Testis (tissue), 2 donors: ENCODE measurements at regions not wholly inside any gene's neighbourhood (a gene's known extent, or its start where the extent isn't known, plus 50 kb on each side); places are given as distances from the start of the nearest gene placed in this dataset.

Source experiments
- DNase-seq: peaks from one replicate; pipeline ENCODE4 v3.0.0-alpha.2; 2019
- H3K27ac ChIP-seq, 2 donors: fragments of 200-600 bp; sonication (generic); one replicate each; pipeline ENCODE4 v1.5.1; 2019
- H3K27me3 ChIP-seq: fragments of 200-600 bp; sonication (generic); one replicate; pipeline ENCODE4 v1.5.1; 2019
- H3K36me3 ChIP-seq: fragments of 200-600 bp; sonication (generic); one replicate; pipeline ENCODE4 v1.5.1; 2017; ENCODE audit warnings: low read depth; ENCODE audit errors: missing control alignments
- H3K4me1 ChIP-seq: fragments of 200-600 bp; sonication (generic); one replicate; pipeline ENCODE4 v1.5.1; 2019
- H3K4me3 ChIP-seq, 2 donors: fragments of 200-600 bp; sonication (generic); one replicate each; pipeline ENCODE4 v1.5.1; 2017 to 2019
- H3K9me3 ChIP-seq: fragments of 200-600 bp; sonication (generic); one replicate; pipeline ENCODE4 v1.5.1; 2017
- POLR2A ChIP-seq: fragments of 450-650 bp; IDR thresholded peaks from one replicate; pipeline ENCODE4 v1.6.1; 2017; ENCODE audit warnings: antibody characterized with exemption, mild to moderate bottlenecking, moderate library complexity
- WGBS, 2 donors: methylation state at CpG; one replicate each; pipeline ENCODE4 v1.1.5; 2018; 5-methylcytosine and 5-hydroxymethylcytosine counted together
- intact Hi-C: fragments of 100-400 bp; cut with DNase I; formaldehyde crosslinking; loops from one replicate; pipeline ENCODE4 v1.15.1; 2023; ENCODE audit warnings: low total_unique reads
- TF ChIP-seq, protein P1 (sequence below), 3 experiments: fragments of 450-650 bp in 2 of 3; fragments of 200-600 bp in 1 of 3; sonication (generic) in 1 of 3; IDR thresholded peaks; one replicate each; pipeline ENCODE4 v1.5.1; 2016 to 2019; ENCODE audit warnings: antibody characterized with exemption in 3 of 3, mild to moderate bottlenecking in 2 of 3, moderate library complexity in 1 of 3

DNA sequence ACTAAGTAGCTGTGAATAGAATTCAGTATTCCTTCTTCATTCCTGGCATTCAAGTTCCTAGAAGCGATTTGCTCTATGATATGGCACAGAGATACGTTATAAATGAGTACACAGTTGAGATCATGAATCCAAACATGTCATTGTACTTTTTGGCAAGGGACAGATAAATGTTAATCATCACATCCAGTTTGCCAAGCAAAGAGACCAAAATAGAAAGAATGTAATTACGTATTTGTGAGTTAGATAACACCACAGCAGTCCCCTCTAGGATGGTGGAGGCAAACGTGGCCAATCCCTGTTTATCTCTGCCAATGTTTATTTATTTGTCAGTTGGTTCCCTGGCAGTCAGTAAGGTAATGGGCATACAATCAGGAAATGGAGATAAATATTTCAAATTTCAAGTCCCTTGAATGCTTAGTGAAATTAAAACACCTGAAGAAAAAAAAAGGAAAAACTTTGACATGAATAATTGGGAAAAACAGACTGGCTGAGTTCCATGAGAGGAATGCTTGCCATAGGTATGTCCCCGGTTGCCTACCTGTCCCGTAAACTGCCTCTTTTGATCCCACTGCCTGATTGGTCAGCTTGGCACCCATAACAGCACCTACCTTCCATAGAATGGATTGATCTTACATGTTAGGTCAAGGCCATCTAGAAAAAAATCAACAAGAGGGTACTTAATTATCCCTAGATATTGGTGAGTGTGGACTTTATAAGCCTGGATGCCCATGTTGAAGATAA is 451.1 kb upstream of the NETO1 start:
- Histone ChIP-seq H3K9me3 (no peaks in the 10 kb centered on the region), H3K27ac (no peak overlapping the region), H3K27me3 (no peaks in the 10 kb centered on the region), H3K4me1 (no peaks in the 10 kb centered on the region), H3K4me3 (no peak overlapping the region), H3K36me3 (no peaks in the 10 kb centered on the region)
- intact Hi-C loops: no loop called here
- WGBS, 2 donors: 61 to 62% methylated on average over 6 of the region's 6 CpGs
- no peak for DNase-seq
- no peak for TF ChIP-seq POLR2A
- TF ChIP-seq, protein P1, sequence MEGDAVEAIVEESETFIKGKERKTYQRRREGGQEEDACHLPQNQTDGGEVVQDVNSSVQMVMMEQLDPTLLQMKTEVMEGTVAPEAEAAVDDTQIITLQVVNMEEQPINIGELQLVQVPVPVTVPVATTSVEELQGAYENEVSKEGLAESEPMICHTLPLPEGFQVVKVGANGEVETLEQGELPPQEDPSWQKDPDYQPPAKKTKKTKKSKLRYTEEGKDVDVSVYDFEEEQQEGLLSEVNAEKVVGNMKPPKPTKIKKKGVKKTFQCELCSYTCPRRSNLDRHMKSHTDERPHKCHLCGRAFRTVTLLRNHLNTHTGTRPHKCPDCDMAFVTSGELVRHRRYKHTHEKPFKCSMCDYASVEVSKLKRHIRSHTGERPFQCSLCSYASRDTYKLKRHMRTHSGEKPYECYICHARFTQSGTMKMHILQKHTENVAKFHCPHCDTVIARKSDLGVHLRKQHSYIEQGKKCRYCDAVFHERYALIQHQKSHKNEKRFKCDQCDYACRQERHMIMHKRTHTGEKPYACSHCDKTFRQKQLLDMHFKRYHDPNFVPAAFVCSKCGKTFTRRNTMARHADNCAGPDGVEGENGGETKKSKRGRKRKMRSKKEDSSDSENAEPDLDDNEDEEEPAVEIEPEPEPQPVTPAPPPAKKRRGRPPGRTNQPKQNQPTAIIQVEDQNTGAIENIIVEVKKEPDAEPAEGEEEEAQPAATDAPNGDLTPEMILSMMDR (IDR thresholded peaks at IDR 0.05): no peak

DNA sequence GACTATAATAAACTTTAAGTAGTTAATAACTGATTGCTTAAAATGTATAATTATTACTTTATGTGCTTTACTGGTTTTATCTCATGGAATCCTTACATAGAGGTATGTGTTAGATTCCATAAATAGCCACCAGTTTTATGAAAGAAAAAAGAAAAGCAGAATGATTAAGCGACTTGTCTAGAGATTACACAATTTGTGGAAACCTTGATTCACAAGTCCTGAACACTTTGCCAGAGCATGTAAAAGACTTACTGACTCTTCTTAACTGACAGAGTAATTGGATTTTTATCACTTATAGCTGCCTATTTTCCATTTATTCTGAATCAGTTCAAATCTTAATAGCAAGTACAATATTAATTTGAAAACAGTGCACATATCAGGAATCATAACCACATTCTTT is 448.7 kb upstream of the NETO1 start:
- TF ChIP-seq, protein P1 (IDR thresholded peaks at IDR 0.05): no peak
- no peak for TF ChIP-seq POLR2A
- Histone ChIP-seq H3K27me3 (no peaks in the 10 kb centered on the region), H3K4me3 (no peak overlapping the region), H3K9me3 (no peaks in the 10 kb centered on the region), H3K4me1 (no peaks in the 10 kb centered on the region), H3K36me3 (no peaks in the 10 kb centered on the region), H3K27ac (no peak overlapping the region)
- WGBS, 2 donors: 73 to 91% methylated on average over 1 of the region's 1 CpG
- DNase-seq: no peak
- intact Hi-C loops: no loop called here

DNA sequence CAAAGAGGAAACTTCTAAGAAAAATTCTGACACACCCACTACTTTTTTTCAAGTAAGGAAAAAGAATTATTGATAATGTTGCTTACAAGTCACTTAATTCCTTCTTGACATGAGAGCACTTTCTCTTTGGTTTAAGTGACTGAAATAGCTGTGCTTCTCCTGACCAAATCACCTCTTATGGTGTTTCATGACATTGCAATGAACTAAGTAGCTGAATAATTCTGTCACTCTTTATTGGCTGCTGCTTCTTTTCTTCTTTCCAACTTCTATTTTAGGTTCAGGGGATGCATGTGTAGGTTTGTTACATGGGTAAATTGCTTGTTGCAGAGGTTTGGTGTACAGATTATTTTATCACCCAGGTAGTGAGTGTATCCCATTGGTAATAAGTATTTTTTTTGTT is 447.6 kb upstream of the NETO1 start:
- DNase-seq: no peak
- Histone ChIP-seq H3K4me3 (no peak overlapping the region), H3K4me1 (no peaks in the 10 kb centered on the region), H3K27me3 (no peaks in the 10 kb centered on the region), H3K36me3 (no peaks in the 10 kb centered on the region), H3K9me3 (no peaks in the 10 kb centered on the region), H3K27ac (no peak overlapping the region)
- TF ChIP-seq, protein P1 (IDR thresholded peaks at IDR 0.05): no peak
- TF ChIP-seq POLR2A: no peak
- intact Hi-C loops: no loop called here

DNA sequence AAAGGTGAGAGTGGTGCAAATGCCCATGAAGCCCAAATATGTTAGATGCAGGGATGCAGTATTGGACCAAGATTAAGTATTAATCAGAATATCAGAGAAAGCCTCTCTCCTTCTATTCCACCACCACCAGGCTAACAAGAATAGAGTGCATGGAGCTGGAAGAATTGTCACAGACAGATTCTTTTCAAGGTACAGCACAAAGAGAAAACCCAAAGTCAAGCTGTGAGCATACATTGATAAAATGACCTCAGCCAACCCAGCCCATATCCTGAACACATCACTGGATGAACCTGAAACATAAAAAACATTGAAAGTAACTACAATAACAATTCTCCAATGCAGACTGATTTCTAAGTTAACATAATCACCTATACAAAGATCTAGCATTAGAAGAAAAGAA is 445.7 kb upstream of the NETO1 start:
- Histone ChIP-seq H3K9me3 (no peaks in the 10 kb centered on the region), H3K27me3 (no peaks in the 10 kb centered on the region), H3K4me3 (no peak overlapping the region), H3K27ac (no peak overlapping the region), H3K36me3 (no peaks in the 10 kb centered on the region), H3K4me1 (no peaks in the 10 kb centered on the region)
- DNase-seq: no peak
- intact Hi-C loops: no loop called here
- TF ChIP-seq, protein P1 (IDR thresholded peaks at IDR 0.05): no peak
- TF ChIP-seq POLR2A: no peak

DNA sequence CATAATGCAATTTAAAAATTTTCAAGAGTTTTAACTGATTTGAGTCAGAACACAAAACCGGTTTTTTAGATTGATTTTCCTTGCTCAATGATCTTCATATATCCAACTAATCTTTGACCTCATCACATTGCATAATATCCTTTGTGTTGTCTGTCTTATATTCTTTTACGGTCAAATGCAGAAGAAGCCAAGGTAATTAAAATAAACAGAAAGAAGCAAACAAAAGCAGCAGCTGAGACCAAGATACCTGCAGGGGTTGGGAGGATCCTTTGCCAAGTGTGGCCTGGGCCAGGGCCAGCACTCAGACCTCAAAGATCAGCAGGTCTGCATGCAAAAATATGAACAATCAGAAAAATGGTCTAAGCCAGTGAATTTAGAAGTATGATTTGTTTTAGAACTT is 428.9 kb upstream of the NETO1 start:
- Histone ChIP-seq H3K27me3 (no peaks in the 10 kb centered on the region), H3K9me3 (no peaks in the 10 kb centered on the region), H3K4me3 (no peak overlapping the region), H3K27ac (no peak overlapping the region), H3K36me3 (no peaks in the 10 kb centered on the region), H3K4me1 (no peaks in the 10 kb centered on the region)
- no peak for DNase-seq
- intact Hi-C loops: no loop called here
- WGBS, 2 donors: 86 to 91% methylated on average over 2 of the region's 2 CpGs
- no peak for TF ChIP-seq POLR2A
- TF ChIP-seq, protein P1 (IDR thresholded peaks at IDR 0.05): no peak
